ENCODE measurements at regions not wholly inside any gene's neighbourhood (a gene's known extent, or its start where the extent isn't known, plus 50 kb on each side); places are given as distances from the start of the nearest gene placed in this dataset.

- Mint-ChIP-seq H3K9me3 (no peaks in the 10 kb centered on the region), H3K36me3 (no peaks in the 10 kb centered on the region), H3K27ac (peak overlapping the region in 2 of 7 donors; percentile 22 to 58), H3K27me3 (no peaks in the 10 kb centered on the region), H3K4me1 (peaks cover 7 to 30% (median 14%) of the 10 kb centered on the region in 4 donors), H3K4me3 (no peak overlapping the region)
- no peak for DNase-seq
- CTCF ChIA-PET (ENCODE audit: partially characterized antibody): no interaction called here
- intact Hi-C loops (cut with micrococcal nuclease): no loop called here
- Histone ChIP-seq H3K27ac (ENCODE audit: low read depth, low read length) (no peak overlapping the region), H3K4me3 (ENCODE audit: low read length in 2 of 2) (no peak overlapping the region), H3K9me3 (ENCODE audit: control insufficient read depth in 1 of 2, low read length in 2 of 2) (no peaks in the 10 kb centered on the region), H3K27me3 (ENCODE audit: insufficient read depth, low read length) (no peaks in the 10 kb centered on the region), H3K36me3 (ENCODE audit: insufficient read depth, low read length) (no peaks in the 10 kb centered on the region), H3K4me1 (ENCODE audit: insufficient read depth, low read length) (no peaks in the 10 kb centered on the region)
- POLR2A ChIA-PET (ENCODE audit: partially characterized antibody): no interaction called here
Measured at GRCh38 chr14:71539650-71540285, 392.5 kb upstream of the RGS6 start.

- H3K36me3 Mint-ChIP-seq: no peaks in the 10 kb centered on the region
- no peaks in the 10 kb centered on the region for H3K27me3 ChIP-seq (ENCODE audit: insufficient read depth, low read length)
- no peaks in the 10 kb centered on the region for H3K36me3 ChIP-seq (ENCODE audit: insufficient read depth, low read length)
- H3K4me3 ChIP-seq (ENCODE audit: low read length in 2 of 2): no peak overlapping the region
- no peak for DNase-seq
- POLR2A ChIA-PET (ENCODE audit: partially characterized antibody): no interaction called here
- CTCF ChIA-PET (ENCODE audit: partially characterized antibody): no interaction called here
- no peaks in the 10 kb centered on the region for H3K9me3 ChIP-seq (ENCODE audit: control insufficient read depth in 1 of 2, low read length in 2 of 2)
- peaks cover 7 to 23% (median 14%) of the 10 kb centered on the region in 4 donors for H3K4me1 Mint-ChIP-seq
- intact Hi-C loops (cut with micrococcal nuclease): no loop called here
- H3K27ac Mint-ChIP-seq: peak overlapping the region in 3 of 7 donors; percentile 32 to 67 (median 53)
- H3K27ac ChIP-seq (ENCODE audit: low read depth, low read length): no peak overlapping the region
- H3K27me3 Mint-ChIP-seq: no peaks in the 10 kb centered on the region
- H3K9me3 Mint-ChIP-seq: no peaks in the 10 kb centered on the region
- no peaks in the 10 kb centered on the region for H3K4me1 ChIP-seq (ENCODE audit: insufficient read depth, low read length)
- H3K4me3 Mint-ChIP-seq: no peak overlapping the region
Measured at GRCh38 chr14:71541271-71541670, 391.0 kb upstream of the RGS6 start.

- no peak for DNase-seq
- Mint-ChIP-seq H3K4me1 (peaks cover 7 to 21% (median 14%) of the 10 kb centered on the region in 4 donors), H3K4me3 (no peak overlapping the region), H3K9me3 (no peaks in the 10 kb centered on the region), H3K27ac (peak overlapping the region in 3 of 7 donors; percentile 68 to 84 (median 70)), H3K36me3 (no peaks in the 10 kb centered on the region), H3K27me3 (no peaks in the 10 kb centered on the region)
- H3K4me1 ChIP-seq (ENCODE audit: insufficient read depth, low read length): no peaks in the 10 kb centered on the region
- POLR2A ChIA-PET (ENCODE audit: partially characterized antibody): no interaction called here
- H3K27me3 ChIP-seq (ENCODE audit: insufficient read depth, low read length): no peaks in the 10 kb centered on the region
- H3K36me3 ChIP-seq (ENCODE audit: insufficient read depth, low read length): no peaks in the 10 kb centered on the region
- intact Hi-C loops (cut with micrococcal nuclease): no loop called here
- no peak overlapping the region for H3K27ac ChIP-seq (ENCODE audit: low read depth, low read length)
- H3K9me3 ChIP-seq (ENCODE audit: control insufficient read depth in 1 of 2, low read length in 2 of 2): no peaks in the 10 kb centered on the region
- CTCF ChIA-PET (ENCODE audit: partially characterized antibody): no interaction called here
- no peak overlapping the region for H3K4me3 ChIP-seq (ENCODE audit: low read length in 2 of 2)
Measured at GRCh38 chr14:71541973-71542690, 390.1 kb upstream of the RGS6 start.

GRCh38 chr14:71549421-71550050 lies 382.7 kb upstream of the RGS6 start:
- Histone ChIP-seq H3K27me3 (ENCODE audit: insufficient read depth, low read length) (no peaks in the 10 kb centered on the region), H3K4me3 (ENCODE audit: low read length in 2 of 2) (no peak overlapping the region), H3K4me1 (ENCODE audit: insufficient read depth, low read length) (peaks cover 20% of the 10 kb centered on the region), H3K36me3 (ENCODE audit: insufficient read depth, low read length) (no peaks in the 10 kb centered on the region), H3K9me3 (ENCODE audit: control insufficient read depth in 1 of 2, low read length in 2 of 2) (no peaks in the 10 kb centered on the region), H3K27ac (ENCODE audit: low read depth, low read length) (no peak overlapping the region)
- H3K27me3 Mint-ChIP-seq: no peaks in the 10 kb centered on the region
- intact Hi-C loops (cut with micrococcal nuclease): no loop called here
- no peaks in the 10 kb centered on the region for H3K9me3 Mint-ChIP-seq
- H3K4me3 Mint-ChIP-seq: no peak overlapping the region
- peak overlapping the region in 1 of 7 donors; percentile 37 for H3K27ac Mint-ChIP-seq
- H3K36me3 Mint-ChIP-seq: no peaks in the 10 kb centered on the region
- DNase-seq: no peak
- H3K4me1 Mint-ChIP-seq: peaks cover 16 to 33% (median 18%) of the 10 kb centered on the region in 4 donors
- ChIA-PET POLR2A (ENCODE audit: partially characterized antibody) (no interaction called here), CTCF (ENCODE audit: partially characterized antibody) (no interaction called here)

GRCh38 chr14:71550367-71550766 lies 381.9 kb upstream of the RGS6 start:
- no peak overlapping the region for H3K4me3 ChIP-seq (ENCODE audit: low read length in 2 of 2)
- no peaks in the 10 kb centered on the region for H3K27me3 ChIP-seq (ENCODE audit: insufficient read depth, low read length)
- no peak overlapping the region for H3K27ac ChIP-seq (ENCODE audit: low read depth, low read length)
- intact Hi-C loops (cut with micrococcal nuclease): no loop called here
- no peak overlapping the region for H3K4me3 Mint-ChIP-seq
- ChIA-PET CTCF (ENCODE audit: partially characterized antibody) (no interaction called here), POLR2A (ENCODE audit: partially characterized antibody) (no interaction called here)
- no peaks in the 10 kb centered on the region for H3K27me3 Mint-ChIP-seq
- H3K36me3 ChIP-seq (ENCODE audit: insufficient read depth, low read length): no peaks in the 10 kb centered on the region
- H3K9me3 ChIP-seq (ENCODE audit: control insufficient read depth in 1 of 2, low read length in 2 of 2): no peaks in the 10 kb centered on the region
- H3K4me1 ChIP-seq (ENCODE audit: insufficient read depth, low read length): peaks cover 28% of the 10 kb centered on the region
- H3K36me3 Mint-ChIP-seq: no peaks in the 10 kb centered on the region
- H3K4me1 Mint-ChIP-seq: peaks cover 19 to 39% (median 25%) of the 10 kb centered on the region in 4 donors
- DNase-seq: no peak
- no peaks in the 10 kb centered on the region for H3K9me3 Mint-ChIP-seq
- no peak overlapping the region for H3K27ac Mint-ChIP-seq

- no peak for DNase-seq
- Histone ChIP-seq H3K27me3 (ENCODE audit: insufficient read depth, low read length) (no peaks in the 10 kb centered on the region), H3K9me3 (ENCODE audit: control insufficient read depth in 1 of 2, low read length in 2 of 2) (no peaks in the 10 kb centered on the region), H3K4me1 (ENCODE audit: insufficient read depth, low read length) (peaks cover 37% of the 10 kb centered on the region), H3K4me3 (ENCODE audit: low read length in 2 of 2) (no peak overlapping the region), H3K36me3 (ENCODE audit: insufficient read depth, low read length) (no peaks in the 10 kb centered on the region), H3K27ac (ENCODE audit: low read depth, low read length) (no peak overlapping the region)
- H3K4me1 Mint-ChIP-seq: peaks cover 28 to 50% (median 36%) of the 10 kb centered on the region in 4 donors
- H3K9me3 Mint-ChIP-seq: no peaks in the 10 kb centered on the region
- H3K36me3 Mint-ChIP-seq: no peaks in the 10 kb centered on the region
- ChIA-PET CTCF (ENCODE audit: partially characterized antibody) (no interaction called here), POLR2A (ENCODE audit: partially characterized antibody) (no interaction called here)
- H3K27me3 Mint-ChIP-seq: no peaks in the 10 kb centered on the region
- intact Hi-C loops (cut with micrococcal nuclease): no loop called here
- peak overlapping the region in 2 of 7 donors; percentile 14 to 41 for H3K27ac Mint-ChIP-seq
- H3K4me3 Mint-ChIP-seq: no peak overlapping the region
Measured at GRCh38 chr14:71551291-71551950, 380.8 kb upstream of the RGS6 start.

- Histone ChIP-seq H3K27me3 (ENCODE audit: insufficient read depth, low read length) (no peaks in the 10 kb centered on the region), H3K4me1 (ENCODE audit: insufficient read depth, low read length) (peaks cover 51% of the 10 kb centered on the region), H3K27ac (ENCODE audit: low read depth, low read length) (no peak overlapping the region), H3K9me3 (ENCODE audit: control insufficient read depth in 1 of 2, low read length in 2 of 2) (no peaks in the 10 kb centered on the region), H3K4me3 (ENCODE audit: low read length in 2 of 2) (no peak overlapping the region), H3K36me3 (ENCODE audit: insufficient read depth, low read length) (no peaks in the 10 kb centered on the region)
- POLR2A ChIA-PET (ENCODE audit: partially characterized antibody): no interaction called here
- CTCF ChIA-PET (ENCODE audit: partially characterized antibody): interaction anchor here (0.6 kb wide), 1 partner anchor 231 kb away, joined by 3 read pairs; no protein-coding TSS in a partner anchor
- H3K27ac Mint-ChIP-seq: peak overlapping the region in 4 of 7 donors; percentile 20 to 81 (median 46)
- H3K9me3 Mint-ChIP-seq: no peaks in the 10 kb centered on the region
- intact Hi-C loops (cut with micrococcal nuclease): no loop called here
- H3K4me3 Mint-ChIP-seq: no peak overlapping the region
- H3K36me3 Mint-ChIP-seq: no peaks in the 10 kb centered on the region
- H3K4me1 Mint-ChIP-seq: peaks cover 37 to 61% (median 49%) of the 10 kb centered on the region in 4 donors
- no peaks in the 10 kb centered on the region for H3K27me3 Mint-ChIP-seq
- no peak for DNase-seq
Measured at GRCh38 chr14:71552809-71553208, 379.4 kb upstream of the RGS6 start.

Measured in CD4-positive, alpha-beta memory T cell (primary cell).